PC-3 (cell line): ENCODE measurements at regions not wholly inside any gene's neighbourhood (a gene's known extent, or its start where the extent isn't known, plus 50 kb on each side); places are given as distances from the start of the nearest gene placed in this dataset.

Experiments
- ATAC-seq: fragments of 200-7000 bp; cut with Tn5 transposase; 2 replicates; pipeline ENCODE4 v1.9.1; 2020; ENCODE audit warnings: mild to moderate bottlenecking, moderate library complexity
- BruUV-seq: library from RNA; stranded (reverse); fragments of 400-500 nt; replicated peaks from 2 replicates; lab custom pipeline; 2021; lab: Mats Ljungman, UMichigan
- CTCF ChIA-PET: fragments of 300-600 bp; sonication (Branson Sonifier 250); formaldehyde crosslinking; loops from one replicate; lab custom pipeline; 2022; ENCODE audit warnings: antibody characterized with exemption; lab: Charles Lee
- POLR2A ChIA-PET: fragments of 300-600 bp; sonication (Branson Sonifier 250); formaldehyde crosslinking; loops from one replicate; lab custom pipeline; 2022; ENCODE audit warnings: antibody characterized with exemption; ENCODE audit not compliant: unreplicated experiment; lab: Charles Lee
- DNase-seq: peaks from one replicate; pipeline ENCODE4 v3.0.0-alpha.2; 2015
- H2AFZ ChIP-seq: fragments of 300-600 bp; sonication (generic); 2 replicates; pipeline ENCODE4 v1.6.0; 2016; ENCODE audit warnings: antibody characterized with exemption, low read length
- H3F3A ChIP-seq: fragments of 300-600 bp; sonication (generic); one replicate; pipeline ENCODE4 v1.6.0; 2017; ENCODE audit warnings: antibody characterized with exemption, low read length, control low read depth, mild to moderate bottlenecking; ENCODE audit not compliant: unreplicated experiment
- H3K27ac ChIP-seq: fragments of 300-600 bp; sonication (generic); 2 replicates; pipeline ENCODE4 v1.5.1; 2016; ENCODE audit warnings: mild to moderate bottlenecking, low read length
- H3K27me3 ChIP-seq: fragments of 300-600 bp; sonication (generic); 2 replicates; pipeline ENCODE4 v1.6.1; 2016; ENCODE audit warnings: low read length, mixed read lengths
- H3K36me3 ChIP-seq: fragments of 300-600 bp; sonication (generic); 2 replicates; pipeline ENCODE4 v1.6.1; 2016; ENCODE audit warnings: low read depth, mixed run types, low read length, mixed read lengths
- H3K4me1 ChIP-seq: fragments of 300-600 bp; sonication (generic); 2 replicates; pipeline ENCODE4 v1.5.1; 2016; ENCODE audit warnings: low read length; ENCODE audit not compliant: insufficient read depth
- H3K4me2 ChIP-seq: fragments of 300-600 bp; sonication (generic); 2 replicates; pipeline ENCODE4 v1.6.0; 2016; ENCODE audit warnings: low read length
- H3K4me3 ChIP-seq: fragments of 300-600 bp; sonication (generic); 2 replicates; pipeline ENCODE4 v1.5.1; 2016; ENCODE audit warnings: mild to moderate bottlenecking, low read length, mixed read lengths
- H3K79me2 ChIP-seq: fragments of 300-600 bp; sonication (generic); 2 replicates; pipeline ENCODE4 v1.6.1; 2017; ENCODE audit warnings: low read length, mixed read lengths
- H3K9ac ChIP-seq: fragments of 300-600 bp; sonication (generic); 2 replicates; pipeline ENCODE4 v1.6.0; 2016; ENCODE audit warnings: mild to moderate bottlenecking, low read length
- H3K9me2 ChIP-seq: fragments of 300-600 bp; sonication (generic); replicated peaks from 2 replicates; pipeline ENCODE4 v1.6.1; 2016; ENCODE audit warnings: mixed run types, low read length, mixed read lengths
- H3K9me3 ChIP-seq: fragments of 300-600 bp; sonication (generic); 2 replicates; pipeline ENCODE4 v1.6.1; 2016; ENCODE audit warnings: low read length, mixed read lengths
- H4K20me1 ChIP-seq: fragments of 300-600 bp; sonication (generic); 2 replicates; pipeline ENCODE4 v1.6.1; 2016; ENCODE audit warnings: low read length, mixed read lengths
- EZH2 ChIP-seq: fragments of 300-600 bp; sonication (generic); IDR thresholded peaks from one replicate; pipeline ENCODE4 v1.6.1; 2017; ENCODE audit warnings: antibody characterized with exemption, mild to moderate bottlenecking, low read length; ENCODE audit not compliant: unreplicated experiment
- EZH2phosphoT487 ChIP-seq: fragments of 300-600 bp; sonication (generic); IDR thresholded peaks from 2 replicates; pipeline ENCODE4 v1.6.1; 2018; ENCODE audit warnings: mild to moderate bottlenecking, antibody characterized with exemption, low read length, borderline replicate concordance
- intact Hi-C: fragments of 100-400 bp; cut with micrococcal nuclease; formaldehyde crosslinking; loops from 2 replicates; pipeline ENCODE4 v1.9.0; 2023
- TF ChIP-seq, protein P1 (sequence below): fragments of 300-600 bp; sonication (generic); conservative IDR thresholded peaks from 2 replicates; pipeline ENCODE4 v1.5.1; 2017; ENCODE audit warnings: antibody characterized with exemption, low read depth, mild to moderate bottlenecking, low read length

DNA sequence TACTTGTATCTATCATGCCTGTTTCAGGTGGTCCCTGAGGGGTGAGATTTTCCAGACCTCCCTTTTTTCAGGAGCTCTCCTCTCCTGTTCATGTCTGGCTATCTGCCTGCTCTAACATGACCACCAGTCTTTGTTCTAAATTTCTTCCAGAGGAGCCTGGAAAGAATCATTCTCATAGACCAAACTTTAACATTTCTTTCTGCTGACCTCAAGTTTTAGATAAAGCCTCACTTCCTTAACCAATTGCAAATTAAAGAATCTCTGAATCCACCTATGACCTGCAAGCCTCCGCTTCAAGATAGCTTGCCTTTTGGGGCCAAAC, 97.6 kb downstream of the TEX51 start:
- H3K9ac ChIP-seq: no peak overlapping the region
- no TSS peak for BruUV-seq
- H3K9me2 ChIP-seq: no peaks in the 10 kb centered on the region
- DNase-seq (no peak), ATAC-seq (no peak)
- no peaks in the 10 kb centered on the region for H3K36me3 ChIP-seq
- peaks cover 34% of the 10 kb centered on the region for H3K27me3 ChIP-seq
- no peaks in the 10 kb centered on the region for H3F3A ChIP-seq
- ChIA-PET CTCF (no interaction called here), POLR2A (no interaction called here)
- H3K79me2 ChIP-seq: no peaks in the 10 kb centered on the region
- H2AFZ ChIP-seq: no peak overlapping the region
- H4K20me1 ChIP-seq: no peaks in the 10 kb centered on the region
- no peak overlapping the region for H3K27ac ChIP-seq
- no peak overlapping the region for H3K4me2 ChIP-seq
- TF ChIP-seq EZH2phosphoT487: no peak
- TF ChIP-seq, protein P1, sequence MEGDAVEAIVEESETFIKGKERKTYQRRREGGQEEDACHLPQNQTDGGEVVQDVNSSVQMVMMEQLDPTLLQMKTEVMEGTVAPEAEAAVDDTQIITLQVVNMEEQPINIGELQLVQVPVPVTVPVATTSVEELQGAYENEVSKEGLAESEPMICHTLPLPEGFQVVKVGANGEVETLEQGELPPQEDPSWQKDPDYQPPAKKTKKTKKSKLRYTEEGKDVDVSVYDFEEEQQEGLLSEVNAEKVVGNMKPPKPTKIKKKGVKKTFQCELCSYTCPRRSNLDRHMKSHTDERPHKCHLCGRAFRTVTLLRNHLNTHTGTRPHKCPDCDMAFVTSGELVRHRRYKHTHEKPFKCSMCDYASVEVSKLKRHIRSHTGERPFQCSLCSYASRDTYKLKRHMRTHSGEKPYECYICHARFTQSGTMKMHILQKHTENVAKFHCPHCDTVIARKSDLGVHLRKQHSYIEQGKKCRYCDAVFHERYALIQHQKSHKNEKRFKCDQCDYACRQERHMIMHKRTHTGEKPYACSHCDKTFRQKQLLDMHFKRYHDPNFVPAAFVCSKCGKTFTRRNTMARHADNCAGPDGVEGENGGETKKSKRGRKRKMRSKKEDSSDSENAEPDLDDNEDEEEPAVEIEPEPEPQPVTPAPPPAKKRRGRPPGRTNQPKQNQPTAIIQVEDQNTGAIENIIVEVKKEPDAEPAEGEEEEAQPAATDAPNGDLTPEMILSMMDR: no peak
- no peak for TF ChIP-seq EZH2
- no peaks in the 10 kb centered on the region for H3K9me3 ChIP-seq
- intact Hi-C loops: no loop called here
- H3K4me3 ChIP-seq: no peak overlapping the region
- no peaks in the 10 kb centered on the region for H3K4me1 ChIP-seq
